H1 (cell line): ENCODE measurements at regions not wholly inside any gene's neighbourhood (a gene's known extent, or its start where the extent isn't known, plus 50 kb on each side); places are given as distances from the start of the nearest gene placed in this dataset.

Experiments used
- CTCF ChIA-PET: fragments of 300-600 bp; sonication (Branson Sonifier 250); formaldehyde crosslinking; loops from one replicate; lab custom pipeline; 2021; ENCODE audit not compliant: partially characterized antibody; lab: Charles Lee
- POLR2A ChIA-PET: fragments of 300-600 bp; sonication (Branson Sonifier 250); formaldehyde crosslinking; loops from one replicate; lab custom pipeline; 2021; ENCODE audit warnings: inconsistent platforms; ENCODE audit not compliant: partially characterized antibody; lab: Charles Lee
- DNase-seq, 2 experiments: peaks; one replicate each; pipeline versions ENCODE4 v3.0.0 to v3.0.0-alpha.2; 2010 to 2022; ENCODE audit warnings: low spot score in 2 of 2, low read depth in 1 of 2, mixed read lengths in 1 of 2
- FAIRE-seq: peaks from 2 replicates; lab custom pipeline; 2011; peaks lifted over from hg19 to GRCh38; lab: Jason Lieb, UNC
- H2AFZ ChIP-seq: 2 replicates; pipeline ENCODE4 v1.8.1; 2012; ENCODE audit warnings: low read length, inconsistent platforms
- H2AK5ac ChIP-seq: 2 replicates; pipeline ENCODE4 v1.6.1; 2013; ENCODE audit warnings: low read depth, low read length
- H2BK120ac ChIP-seq: replicated peaks from 2 replicates; pipeline ENCODE3; 2013; ENCODE audit warnings: low read depth, low read length, inconsistent platforms
- H2BK12ac ChIP-seq: 2 replicates; pipeline ENCODE4 v1.6.1; 2013; ENCODE audit warnings: low read depth, low read length
- H2BK15ac ChIP-seq: 2 replicates; pipeline ENCODE4 v1.6.1; 2013; ENCODE audit warnings: low read length
- H2BK20ac ChIP-seq: 2 replicates; pipeline ENCODE4 v1.6.1; 2013; ENCODE audit warnings: low read length
- H2BK5ac ChIP-seq: 2 replicates; pipeline ENCODE4 v1.6.1; 2013; ENCODE audit warnings: low read depth, low read length
- H3K14ac ChIP-seq: 2 replicates; pipeline ENCODE4 v1.6.1; 2013; ENCODE audit warnings: inconsistent platforms; ENCODE audit not compliant: insufficient read length
- H3K18ac ChIP-seq: 2 replicates; pipeline ENCODE4 v1.6.1; 2013; ENCODE audit warnings: low read length; ENCODE audit errors: extremely low read depth
- H3K23ac ChIP-seq: 2 replicates; pipeline ENCODE4 v1.6.1; 2013; ENCODE audit warnings: inconsistent platforms; ENCODE audit not compliant: insufficient read length
- H3K23me2 ChIP-seq: 2 replicates; pipeline ENCODE4 v1.6.1; 2013; ENCODE audit warnings: low read depth, low read length
- H3K27ac ChIP-seq: 2 replicates; pipeline ENCODE4 v1.6.1; 2011; ENCODE audit warnings: low read depth, low read length, inconsistent platforms
- H3K27me3 ChIP-seq, 4 experiments: replicated peaks in 1 of 4; 1 replicate in 1 of 4; 2 replicates in 3 of 4; pipeline versions ENCODE4 v1.6.1 to v1.8.1; 2011 to 2013; ENCODE audit warnings: low read length in 3 of 4, mild to moderate bottlenecking in 3 of 4, inconsistent platforms in 2 of 4, mixed read lengths in 2 of 4, moderate library complexity in 1 of 4; ENCODE audit not compliant: control insufficient read depth in 3 of 4, insufficient read depth in 3 of 4; ENCODE audit errors: extremely low read depth in 1 of 4
- H3K36me3 ChIP-seq, 4 experiments: 2 replicates each; pipeline versions ENCODE4 v1.6.1 to v1.8.1; 2011 to 2013; ENCODE audit warnings: mild to moderate bottlenecking in 4 of 4, low read length in 3 of 4, moderate library complexity in 2 of 4, control low read depth in 1 of 4, inconsistent platforms in 1 of 4; ENCODE audit not compliant: insufficient read depth in 4 of 4, control insufficient read depth in 2 of 4
- H3K4ac ChIP-seq: replicated peaks from 2 replicates; pipeline ENCODE3; 2013; ENCODE audit warnings: low read length, low read depth, mixed read lengths, inconsistent platforms; ENCODE audit not compliant: insufficient read length
- H3K4me1 ChIP-seq, 4 experiments: replicated peaks in 1 of 4; 1 replicate in 1 of 4; 2 replicates in 3 of 4; pipeline versions ENCODE4 v1.6.1 to v1.8.1; 2011 to 2013; ENCODE audit warnings: low read length in 3 of 4, inconsistent platforms in 2 of 4, mixed read lengths in 1 of 4; ENCODE audit not compliant: insufficient read depth in 4 of 4, control insufficient read depth in 3 of 4
- H3K4me2 ChIP-seq, 2 experiments: 2 replicates each; pipeline versions ENCODE4 v1.6.1 to v1.8.1; 2011 to 2013; ENCODE audit warnings: low read depth in 2 of 2, low read length in 2 of 2, control low read depth in 1 of 2, inconsistent platforms in 1 of 2, mild to moderate bottlenecking in 1 of 2; ENCODE audit not compliant: insufficient read depth in 1 of 2
- H3K4me3 ChIP-seq, 4 experiments: fragments of 200-600, 300-600 bp in 1 of 4; sonication (generic), shearing (Covaris generic), sonication (Bioruptor Twin) in 1 of 4; 2 replicates each; pipeline versions ENCODE4 v1.5.1 to v1.8.1; 2011 to 2016; ENCODE audit warnings: low read length in 4 of 4, low read depth in 3 of 4, control low read depth in 2 of 4, inconsistent platforms in 2 of 4, mild to moderate bottlenecking in 2 of 4, mixed read lengths in 1 of 4, moderate library complexity in 1 of 4; ENCODE audit not compliant: insufficient read depth in 2 of 4; ENCODE audit errors: extremely low read depth in 1 of 4
- H3K56ac ChIP-seq: replicated peaks from 2 replicates; pipeline ENCODE3; 2013; ENCODE audit warnings: low read depth, mild to moderate bottlenecking, mixed read lengths, low read length, inconsistent platforms; ENCODE audit not compliant: insufficient read length
- H3K79me1 ChIP-seq: 2 replicates; pipeline ENCODE4 v1.6.1; 2013; ENCODE audit warnings: low read depth, low read length, control low read depth
- H3K79me2 ChIP-seq, 2 experiments: 2 replicates each; pipeline versions ENCODE4 v1.6.1 to v1.8.1; 2012 to 2013; ENCODE audit warnings: low read length in 2 of 2, mild to moderate bottlenecking in 2 of 2, inconsistent platforms in 1 of 2; ENCODE audit not compliant: insufficient read depth in 2 of 2, control insufficient read depth in 1 of 2
- H3K9ac ChIP-seq, 4 experiments: replicated peaks in 1 of 4; 1 replicate in 1 of 4; 2 replicates in 3 of 4; pipeline versions ENCODE4 v1.6.1 to v1.8.1; 2011 to 2013; ENCODE audit warnings: low read depth in 3 of 4, low read length in 3 of 4, control low read depth in 2 of 4, mild to moderate bottlenecking in 2 of 4, moderate library complexity in 2 of 4, inconsistent platforms in 1 of 4; ENCODE audit errors: extremely low read depth in 1 of 4
- H3K9me3 ChIP-seq, 2 experiments: 2 replicates each; pipeline versions ENCODE4 v1.6.1 to v1.8.1; 2012 to 2013; ENCODE audit warnings: mild to moderate bottlenecking in 2 of 2, moderate library complexity in 2 of 2, control low read depth in 1 of 2, inconsistent platforms in 1 of 2, low read depth in 1 of 2, low read length in 1 of 2, mixed read lengths in 1 of 2; ENCODE audit not compliant: insufficient read depth in 2 of 2
- H4K20me1 ChIP-seq, 2 experiments: replicated peaks in 1 of 2; 2 replicates each; pipeline versions ENCODE3 to v1.8.1; 2011 to 2013; ENCODE audit warnings: inconsistent platforms in 2 of 2, low read length in 2 of 2, mild to moderate bottlenecking in 1 of 2; ENCODE audit not compliant: insufficient read depth in 2 of 2, control insufficient read depth in 1 of 2
- H4K5ac ChIP-seq: 2 replicates; pipeline ENCODE4 v1.6.1; 2013; ENCODE audit warnings: low read length, low read depth, mixed read lengths, inconsistent platforms; ENCODE audit not compliant: insufficient read length
- H4K8ac ChIP-seq: 2 replicates; pipeline ENCODE4 v1.8.0; 2013; ENCODE audit warnings: mild to moderate bottlenecking, moderate library complexity, low read length, inconsistent platforms; ENCODE audit not compliant: insufficient read depth; ENCODE audit errors: extremely low read depth
- H4K91ac ChIP-seq: replicated peaks from 2 replicates; pipeline ENCODE3; 2013; ENCODE audit warnings: low read length, mixed read lengths, inconsistent platforms; ENCODE audit not compliant: insufficient read length
- CHD1 ChIP-seq: IDR thresholded peaks from 2 replicates; pipeline ENCODE4 v1.6.1; 2012; ENCODE audit warnings: low read depth, low read length, improper control_type of control experiment
- RXRA ChIP-seq: IDR thresholded peaks from 2 replicates; pipeline ENCODE4 v1.6.1; 2011; ENCODE audit warnings: low read depth, mild to moderate bottlenecking, low read length, moderate library complexity; ENCODE audit not compliant: insufficient read depth
- TAF7 ChIP-seq: optimal IDR thresholded peaks from 2 replicates; pipeline ENCODE3; 2011; ENCODE audit warnings: low read depth, mild to moderate bottlenecking, inconsistent platforms, low read length, moderate library complexity, borderline replicate concordance
- WGBS, 2 experiments: shearing (Covaris generic) in 1 of 2; methylation state at CpG; one replicate each; pipeline versions ENCODE4 v1.1.6 to v1.1.7; 2013 to 2015; ENCODE audit warnings: low lambda C conversion rate in 2 of 2, mixed read lengths in 2 of 2, inconsistent platforms in 1 of 2, low coverage in 1 of 2, missing lambda C conversion rate in 1 of 2; ENCODE audit not compliant: insufficient replicate concordance in 2 of 2, insufficient coverage in 1 of 2, insufficient read length in 1 of 2; ENCODE audit errors: extremely low coverage in 1 of 2, missing lambda C conversion rate in 1 of 2; 5-methylcytosine and 5-hydroxymethylcytosine counted together
- TF ChIP-seq, protein P1 (sequence below), 3 experiments: IDR thresholded peaks; 1 replicate in 2 of 3; 2 replicates in 1 of 3; pipeline versions ENCODE4 v1.5.1 to v1.6.1; 2011; ENCODE audit warnings: low read length in 3 of 3, mild to moderate bottlenecking in 3 of 3, inconsistent platforms in 2 of 3, low read depth in 1 of 3, moderate library complexity in 1 of 3; ENCODE audit not compliant: insufficient read depth in 1 of 3; ENCODE audit errors: control extremely low read depth in 1 of 3

GRCh38 chr4:85132570-85132969, 166.1 kb upstream of the WDFY3 start:
- Histone ChIP-seq H4K91ac (no peak overlapping the region), H3K4me1 (peaks cover 2 to 9% (median 6%) of the 10 kb centered on the region in 4 experiments; a peak in 5 of 7 replicates), H2BK15ac (no peak overlapping the region), H3K4me2 (no peak overlapping the region), H4K5ac (no peak overlapping the region), H2BK12ac (no peak overlapping the region), H3K79me1 (no peaks in the 10 kb centered on the region), H3K4me3 (no peak overlapping the region), H4K20me1 (no peaks in the 10 kb centered on the region), H2BK5ac (no peak overlapping the region), H3K14ac (no peak overlapping the region), H2AK5ac (no peak overlapping the region), H3K9ac (no peak overlapping the region), H3K9me3 (0 out of 4 replicates have a peak, but pooled peaks cover 0 to 2% of the 10 kb centered on the region in 2 experiments), H3K56ac (no peak overlapping the region), H3K36me3 (no peaks in the 10 kb centered on the region), H3K27ac (no peak overlapping the region), H3K27me3 (no peaks in the 10 kb centered on the region), H2BK20ac (no peak overlapping the region), H2BK120ac (no peak overlapping the region), H2AFZ (no peak overlapping the region), H3K18ac (no peak overlapping the region), H3K23me2 (no peaks in the 10 kb centered on the region), H3K23ac (no peak overlapping the region), H4K8ac (no peak overlapping the region), H3K79me2 (no peaks in the 10 kb centered on the region), H3K4ac (no peak overlapping the region)
- DNase-seq, result no peak
- no peak for FAIRE-seq
- WGBS, 2 experiments, result 75% methylated on average over 2 of the region's 2 CpGs; no CpG with 5 or more reads in 1 of the 2 experiments
- ChIA-PET POLR2A (no interaction called here), CTCF (interaction anchor here (1.1 kb wide), 1 partner anchor 15 kb away, joined by 3 read pairs; no protein-coding TSS in a partner anchor)
- TF ChIP-seq RXRA, result no peak
- TF ChIP-seq CHD1, result no peak
- TF ChIP-seq, protein P1, sequence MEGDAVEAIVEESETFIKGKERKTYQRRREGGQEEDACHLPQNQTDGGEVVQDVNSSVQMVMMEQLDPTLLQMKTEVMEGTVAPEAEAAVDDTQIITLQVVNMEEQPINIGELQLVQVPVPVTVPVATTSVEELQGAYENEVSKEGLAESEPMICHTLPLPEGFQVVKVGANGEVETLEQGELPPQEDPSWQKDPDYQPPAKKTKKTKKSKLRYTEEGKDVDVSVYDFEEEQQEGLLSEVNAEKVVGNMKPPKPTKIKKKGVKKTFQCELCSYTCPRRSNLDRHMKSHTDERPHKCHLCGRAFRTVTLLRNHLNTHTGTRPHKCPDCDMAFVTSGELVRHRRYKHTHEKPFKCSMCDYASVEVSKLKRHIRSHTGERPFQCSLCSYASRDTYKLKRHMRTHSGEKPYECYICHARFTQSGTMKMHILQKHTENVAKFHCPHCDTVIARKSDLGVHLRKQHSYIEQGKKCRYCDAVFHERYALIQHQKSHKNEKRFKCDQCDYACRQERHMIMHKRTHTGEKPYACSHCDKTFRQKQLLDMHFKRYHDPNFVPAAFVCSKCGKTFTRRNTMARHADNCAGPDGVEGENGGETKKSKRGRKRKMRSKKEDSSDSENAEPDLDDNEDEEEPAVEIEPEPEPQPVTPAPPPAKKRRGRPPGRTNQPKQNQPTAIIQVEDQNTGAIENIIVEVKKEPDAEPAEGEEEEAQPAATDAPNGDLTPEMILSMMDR (IDR thresholded peaks at IDR 0.05; ENCODE audit: control extremely low read depth in 1 of 3, insufficient read depth in 1 of 3, low read depth in 1 of 3, low read length in 3 of 3), result no peak
- TF ChIP-seq TAF7, result no peak
